ENCODE measurements at regions not wholly inside any gene's neighbourhood (a gene's known extent, or its start where the extent isn't known, plus 50 kb on each side); places are given as distances from the start of the nearest gene placed in this dataset.

DNA sequence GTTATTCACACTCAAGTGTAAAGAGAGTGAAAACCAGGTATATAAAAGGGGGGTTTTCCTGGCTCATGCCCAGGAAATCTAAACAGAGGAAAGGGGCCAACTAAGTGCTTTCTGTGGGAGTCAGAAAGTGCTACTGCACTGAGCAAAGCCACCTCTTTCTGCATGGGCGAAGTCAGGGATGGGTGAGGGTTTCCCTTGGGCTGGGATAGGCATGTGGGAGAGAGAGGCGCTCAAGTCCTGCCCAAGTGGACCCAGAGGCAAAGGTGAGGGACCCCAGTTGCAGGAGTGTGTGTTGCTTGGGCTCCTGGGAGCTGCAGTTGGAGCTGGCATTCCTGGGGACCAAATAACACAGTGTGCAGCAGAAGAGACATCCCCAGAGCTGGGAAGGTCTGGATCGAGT, 65.9 kb downstream of the PRR15 start:
- no peak for TF ChIP-seq EZH2 (IDR thresholded peaks at IDR 0.05; ENCODE audit: borderline replicate concordance, insufficient read depth, low read depth, low read length, poor library complexity, severe bottlenecking)
- TF ChIP-seq, protein P1, sequence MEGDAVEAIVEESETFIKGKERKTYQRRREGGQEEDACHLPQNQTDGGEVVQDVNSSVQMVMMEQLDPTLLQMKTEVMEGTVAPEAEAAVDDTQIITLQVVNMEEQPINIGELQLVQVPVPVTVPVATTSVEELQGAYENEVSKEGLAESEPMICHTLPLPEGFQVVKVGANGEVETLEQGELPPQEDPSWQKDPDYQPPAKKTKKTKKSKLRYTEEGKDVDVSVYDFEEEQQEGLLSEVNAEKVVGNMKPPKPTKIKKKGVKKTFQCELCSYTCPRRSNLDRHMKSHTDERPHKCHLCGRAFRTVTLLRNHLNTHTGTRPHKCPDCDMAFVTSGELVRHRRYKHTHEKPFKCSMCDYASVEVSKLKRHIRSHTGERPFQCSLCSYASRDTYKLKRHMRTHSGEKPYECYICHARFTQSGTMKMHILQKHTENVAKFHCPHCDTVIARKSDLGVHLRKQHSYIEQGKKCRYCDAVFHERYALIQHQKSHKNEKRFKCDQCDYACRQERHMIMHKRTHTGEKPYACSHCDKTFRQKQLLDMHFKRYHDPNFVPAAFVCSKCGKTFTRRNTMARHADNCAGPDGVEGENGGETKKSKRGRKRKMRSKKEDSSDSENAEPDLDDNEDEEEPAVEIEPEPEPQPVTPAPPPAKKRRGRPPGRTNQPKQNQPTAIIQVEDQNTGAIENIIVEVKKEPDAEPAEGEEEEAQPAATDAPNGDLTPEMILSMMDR (IDR thresholded peaks at IDR 0.05) = no peak
